RWPE2 (cell line): ENCODE measurements at regions not wholly inside any gene's neighbourhood (a gene's known extent, or its start where the extent isn't known, plus 50 kb on each side); places are given as distances from the start of the nearest gene placed in this dataset.

Experiments used
- ATAC-seq: fragments of 200-7000 bp; cut with Tn5 transposase; 3 replicates; pipeline ENCODE4 v1.9.1; 2021; ENCODE audit warnings: low read depth
- DNase-seq: peaks from one replicate; pipeline ENCODE4 v3.0.0-alpha.2; 2020; ENCODE audit warnings: low spot score
- H3K27ac ChIP-seq: fragments of 450-650 bp; 2 replicates; pipeline ENCODE4 v1.5.1; 2017; ENCODE audit warnings: mild to moderate bottlenecking; ENCODE audit not compliant: poor library complexity, severe bottlenecking
- H3K27me3 ChIP-seq: fragments of 250-450 bp; sonication (Bioruptor Pico); 2 replicates; pipeline ENCODE4 v1.5.1; 2021; ENCODE audit warnings: mild to moderate bottlenecking, moderate library complexity; ENCODE audit not compliant: insufficient read depth, poor library complexity, severe bottlenecking
- H3K36me3 ChIP-seq: fragments of 250-450 bp; sonication (Bioruptor Pico); 2 replicates; pipeline ENCODE4 v1.5.1; 2020; ENCODE audit warnings: low read depth, mild to moderate bottlenecking, moderate library complexity
- H3K4me1 ChIP-seq: fragments of 250-450 bp; sonication (Bioruptor Pico); 2 replicates; pipeline ENCODE4 v1.5.1; 2021; ENCODE audit warnings: mild to moderate bottlenecking, moderate library complexity; ENCODE audit not compliant: insufficient read depth, poor library complexity, severe bottlenecking
- H3K4me3 ChIP-seq: fragments of 250-450 bp; sonication (Bioruptor Pico); 2 replicates; pipeline ENCODE4 v1.5.1; 2021; ENCODE audit warnings: mild to moderate bottlenecking, moderate library complexity; ENCODE audit not compliant: severe bottlenecking
- H3K9me3 ChIP-seq: fragments of 250-450 bp; sonication (Bioruptor Pico); 2 replicates; pipeline ENCODE4 v1.5.1; 2021; ENCODE audit warnings: mild to moderate bottlenecking, moderate library complexity; ENCODE audit not compliant: severe bottlenecking
- CTCF ChIP-seq: fragments of 450-650 bp; IDR thresholded peaks from one replicate; pipeline ENCODE4 v1.5.1; 2017; ENCODE audit warnings: mild to moderate bottlenecking, moderate library complexity; ENCODE audit not compliant: poor library complexity, severe bottlenecking

DNA sequence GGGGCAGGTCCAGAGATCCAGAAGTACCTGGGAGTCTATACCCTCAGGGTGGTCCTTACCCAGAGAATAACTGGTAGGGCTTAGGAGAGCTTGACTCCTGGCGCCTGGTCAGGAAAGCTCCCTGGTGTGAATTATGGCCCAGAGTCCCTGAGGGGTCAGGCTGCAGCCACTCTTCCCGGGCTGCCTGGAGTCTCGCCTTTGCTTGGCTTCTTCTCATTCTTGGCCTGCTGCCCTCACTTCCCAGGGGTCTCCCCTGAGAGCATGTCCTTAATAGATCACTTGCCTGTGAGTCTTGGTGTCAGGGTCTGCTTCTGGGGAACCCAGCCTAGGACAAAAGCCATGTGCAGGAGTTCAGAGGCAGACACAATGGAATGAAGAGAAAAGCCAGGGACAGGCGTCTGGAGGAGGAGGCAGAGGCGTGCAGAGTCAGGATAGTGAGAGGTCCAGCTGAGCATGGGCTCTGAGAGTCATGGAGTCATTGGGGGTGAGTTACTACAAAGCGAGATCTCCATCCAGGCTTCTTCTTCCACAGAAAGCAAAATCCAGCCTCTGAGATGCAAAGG, 212.3 kb downstream of the TFAP2C start:
- H3K36me3 ChIP-seq = no peaks in the 10 kb centered on the region
- TF ChIP-seq CTCF = no peak
- no peak overlapping the region for H3K4me3 ChIP-seq
- H3K4me1 ChIP-seq = no peaks in the 10 kb centered on the region
- no peak for DNase-seq
- H3K9me3 ChIP-seq = no peaks in the 10 kb centered on the region
- H3K27me3 ChIP-seq = no peaks in the 10 kb centered on the region
- H3K27ac ChIP-seq = no peak overlapping the region
- ATAC-seq = no peak

GRCh38 chr20:56842056-56842455, 212.9 kb downstream of the TFAP2C start:
- Histone ChIP-seq H3K27me3 (no peaks in the 10 kb centered on the region), H3K36me3 (no peaks in the 10 kb centered on the region)
- TF ChIP-seq CTCF = no peak

GRCh38 chr20:56843386-56843785, 214.3 kb downstream of the TFAP2C start:
- H3K4me3 ChIP-seq = no peak overlapping the region
- TF ChIP-seq CTCF = no peak
- no peaks in the 10 kb centered on the region for H3K4me1 ChIP-seq
- no peaks in the 10 kb centered on the region for H3K36me3 ChIP-seq
- no peaks in the 10 kb centered on the region for H3K27me3 ChIP-seq
- DNase-seq (no peak), ATAC-seq (no peak)
- H3K27ac ChIP-seq = no peak overlapping the region
- H3K9me3 ChIP-seq = no peaks in the 10 kb centered on the region

More at GRCh38 chr20:56842056-56842455, 212.9 kb downstream of the TFAP2C start:
- ATAC-seq = no peak
- Histone ChIP-seq H3K4me3 (no peak overlapping the region), H3K27ac (no peak overlapping the region), H3K9me3 (no peaks in the 10 kb centered on the region), H3K4me1 (no peaks in the 10 kb centered on the region)
- DNase-seq = no peak

DNA sequence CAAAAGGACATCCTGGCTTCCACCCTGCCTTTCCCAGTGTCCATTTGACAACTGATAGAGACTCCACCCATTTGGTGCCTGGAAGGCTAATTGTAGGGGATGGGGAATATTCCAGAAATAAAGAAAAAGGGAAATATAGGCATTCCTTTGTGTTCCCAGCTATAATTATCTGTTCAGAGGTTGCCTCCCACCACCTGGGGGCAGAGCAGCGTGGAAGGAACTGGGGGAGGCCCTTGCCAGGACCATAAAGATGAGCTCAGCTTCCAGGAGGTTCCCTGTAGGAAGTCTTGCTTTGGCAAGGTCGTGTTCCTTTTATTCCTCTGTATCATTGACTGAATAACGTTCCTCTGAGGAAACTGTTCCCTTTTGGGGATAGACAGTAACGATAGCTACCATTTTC, 214.7 kb downstream of the TFAP2C start:
- DNase-seq (no peak), ATAC-seq (peak; percentile 33; the same call in 1 of the 3 replicates)
- Histone ChIP-seq H3K4me3 (no peak overlapping the region), H3K36me3 (no peaks in the 10 kb centered on the region), H3K27ac (no peak overlapping the region), H3K9me3 (no peaks in the 10 kb centered on the region), H3K27me3 (no peaks in the 10 kb centered on the region), H3K4me1 (no peaks in the 10 kb centered on the region)
- TF ChIP-seq CTCF = peak; percentile 50

DNA sequence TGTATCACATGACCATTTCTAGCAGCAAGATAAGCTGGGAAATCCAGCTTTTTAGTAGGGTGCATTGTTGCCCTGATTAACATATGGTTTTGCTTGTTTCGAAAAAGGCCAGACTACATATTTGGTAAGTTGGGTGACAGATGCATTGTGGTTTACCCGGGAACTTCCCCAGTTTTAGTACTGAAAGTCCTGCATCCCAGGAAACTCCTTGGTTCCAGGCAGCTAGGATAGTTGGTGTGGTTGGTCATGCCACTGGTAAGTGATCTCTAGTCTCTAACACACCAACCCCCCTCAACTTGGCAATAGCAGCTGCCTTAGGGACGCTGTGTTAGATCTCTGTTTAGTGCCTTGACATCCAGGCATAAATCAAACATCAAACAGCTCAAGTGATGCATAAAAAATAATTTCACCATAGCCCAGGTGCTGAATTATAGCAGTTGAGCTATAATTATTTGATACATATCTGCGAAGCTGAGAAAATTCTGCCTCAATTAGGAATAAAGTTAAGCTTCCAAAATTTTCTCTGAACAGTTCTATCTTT, 216.5 kb downstream of the TFAP2C start:
- Histone ChIP-seq H3K27me3 (no peaks in the 10 kb centered on the region), H3K4me3 (no peak overlapping the region), H3K4me1 (no peaks in the 10 kb centered on the region), H3K27ac (no peak overlapping the region), H3K9me3 (no peaks in the 10 kb centered on the region), H3K36me3 (no peaks in the 10 kb centered on the region)
- DNase-seq (no peak), ATAC-seq (no peak)
- no peak for TF ChIP-seq CTCF
